Astrocyte of the cerebellum (primary cell): ENCODE measurements at regions not wholly inside any gene's neighbourhood (a gene's known extent, or its start where the extent isn't known, plus 50 kb on each side); places are given as distances from the start of the nearest gene placed in this dataset.

ENCODE experiments used
- DNase-seq: peaks from one replicate; pipeline ENCODE4 v3.0.0-alpha.2; 2011; ENCODE audit warnings: low read depth
- H3K4me3 ChIP-seq: 2 replicates; pipeline ENCODE4 v1.5.1; 2011; ENCODE audit warnings: mild to moderate bottlenecking, low read depth, low read length, moderate library complexity
- in situ Hi-C: cut with HindIII; loops from 2 replicates; pipeline ENCODE4 v1.10.0; 2017; ENCODE audit warnings: low sequenced_read_pairs
- TF ChIP-seq, protein P1 (sequence below): IDR thresholded peaks from 2 replicates; pipeline ENCODE4 v1.5.1; 2012; ENCODE audit warnings: low read length, low read depth, moderate library complexity, mild to moderate bottlenecking; ENCODE audit errors: missing control alignments

DNA sequence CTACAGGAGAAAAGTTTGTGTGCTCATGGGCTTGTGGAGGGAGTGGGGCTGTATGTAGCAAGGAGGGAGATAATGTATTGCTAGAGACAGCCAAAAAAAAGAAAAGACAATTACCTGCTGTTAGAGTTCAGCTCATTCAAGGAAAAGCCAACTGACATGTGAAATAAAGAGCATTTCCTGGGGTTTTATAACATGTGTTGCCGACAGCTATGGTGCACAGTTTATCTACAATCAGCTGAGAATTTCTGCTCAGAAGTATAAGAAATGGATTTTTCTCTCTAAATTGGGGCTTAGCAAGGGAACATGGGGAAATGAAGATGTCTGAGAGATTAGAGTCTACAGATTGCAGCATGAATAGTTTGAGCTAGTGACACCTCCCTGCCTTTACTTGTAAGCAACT lies 674.1 kb downstream of the SUCLG1 start:
- H3K4me3 ChIP-seq, result no peak overlapping the region
- TF ChIP-seq, protein P1, sequence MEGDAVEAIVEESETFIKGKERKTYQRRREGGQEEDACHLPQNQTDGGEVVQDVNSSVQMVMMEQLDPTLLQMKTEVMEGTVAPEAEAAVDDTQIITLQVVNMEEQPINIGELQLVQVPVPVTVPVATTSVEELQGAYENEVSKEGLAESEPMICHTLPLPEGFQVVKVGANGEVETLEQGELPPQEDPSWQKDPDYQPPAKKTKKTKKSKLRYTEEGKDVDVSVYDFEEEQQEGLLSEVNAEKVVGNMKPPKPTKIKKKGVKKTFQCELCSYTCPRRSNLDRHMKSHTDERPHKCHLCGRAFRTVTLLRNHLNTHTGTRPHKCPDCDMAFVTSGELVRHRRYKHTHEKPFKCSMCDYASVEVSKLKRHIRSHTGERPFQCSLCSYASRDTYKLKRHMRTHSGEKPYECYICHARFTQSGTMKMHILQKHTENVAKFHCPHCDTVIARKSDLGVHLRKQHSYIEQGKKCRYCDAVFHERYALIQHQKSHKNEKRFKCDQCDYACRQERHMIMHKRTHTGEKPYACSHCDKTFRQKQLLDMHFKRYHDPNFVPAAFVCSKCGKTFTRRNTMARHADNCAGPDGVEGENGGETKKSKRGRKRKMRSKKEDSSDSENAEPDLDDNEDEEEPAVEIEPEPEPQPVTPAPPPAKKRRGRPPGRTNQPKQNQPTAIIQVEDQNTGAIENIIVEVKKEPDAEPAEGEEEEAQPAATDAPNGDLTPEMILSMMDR, result no peak
- no peak for DNase-seq
- in situ Hi-C loops, result no loop called here

DNA sequence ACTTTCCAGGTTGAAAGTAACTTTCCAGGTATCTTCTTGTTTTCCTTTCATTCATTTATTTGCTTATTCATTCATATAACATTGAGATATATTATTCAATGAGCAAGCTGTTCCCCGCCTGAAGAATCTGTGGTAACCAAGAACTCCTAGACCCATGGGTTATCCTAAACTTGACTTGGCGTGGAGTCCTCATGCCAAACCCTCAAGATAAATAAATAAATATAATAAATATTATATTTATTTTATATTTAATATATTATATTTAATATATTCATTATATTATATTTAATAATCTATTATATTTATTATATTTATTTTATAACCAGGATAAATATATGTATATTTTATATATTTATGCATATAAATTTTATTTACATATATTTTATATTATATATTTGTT lies 674.8 kb downstream of the SUCLG1 start:
- in situ Hi-C loops, result no loop called here
- TF ChIP-seq, protein P1, result no peak
- no peak for DNase-seq
- H3K4me3 ChIP-seq, result no peak overlapping the region

DNA sequence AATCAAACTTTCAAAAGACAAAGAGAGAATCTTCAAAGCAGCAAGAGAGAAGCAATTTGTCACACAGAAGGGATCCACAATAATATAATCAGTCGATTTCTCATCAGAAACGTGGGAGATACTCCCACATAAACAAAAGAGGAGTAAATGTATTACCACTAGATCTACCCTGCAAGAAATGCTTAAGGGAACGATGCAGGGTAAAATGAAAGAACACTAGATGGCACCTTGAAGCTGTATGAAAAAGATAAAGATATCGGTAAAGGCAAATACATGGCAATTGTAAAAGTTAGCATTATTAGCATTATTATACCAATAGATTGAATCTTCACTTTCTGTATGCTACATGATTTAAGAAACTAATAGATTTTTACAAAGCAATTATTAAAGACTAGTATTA lies 677.0 kb downstream of the SUCLG1 start:
- in situ Hi-C loops, result no loop called here
- H3K4me3 ChIP-seq, result no peak overlapping the region
- TF ChIP-seq, protein P1, result no peak
- no peak for DNase-seq

DNA sequence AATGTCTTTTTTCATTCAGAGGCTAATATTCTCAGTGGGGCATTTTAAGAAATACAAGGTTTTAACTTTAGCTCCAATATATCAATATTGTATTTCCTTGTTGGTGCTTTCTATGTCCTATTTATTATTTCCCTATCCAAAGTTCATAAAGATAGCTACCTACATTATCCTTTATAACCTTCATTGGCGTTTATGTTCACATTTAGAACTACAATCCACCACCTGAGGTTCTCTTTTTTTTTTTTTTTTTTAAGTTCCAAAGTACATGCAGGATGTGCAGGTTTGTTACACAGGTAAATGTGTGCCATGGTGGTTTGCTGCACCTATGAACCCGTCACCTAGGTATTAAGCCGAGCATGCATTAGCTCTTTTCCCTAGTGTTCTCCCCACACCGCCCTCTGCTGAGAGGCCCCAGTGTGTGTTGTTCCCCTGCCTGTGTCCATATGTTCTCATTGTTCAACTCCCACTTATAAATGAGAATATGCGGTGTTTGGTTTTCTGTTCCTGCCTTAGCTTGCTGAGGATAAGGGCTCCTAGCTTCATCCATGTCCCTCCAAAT lies 694.6 kb downstream of the SUCLG1 start:
- DNase-seq, result no peak
- H3K4me3 ChIP-seq, result no peak overlapping the region
- in situ Hi-C loops, result no loop called here
- TF ChIP-seq, protein P1, result no peak

DNA sequence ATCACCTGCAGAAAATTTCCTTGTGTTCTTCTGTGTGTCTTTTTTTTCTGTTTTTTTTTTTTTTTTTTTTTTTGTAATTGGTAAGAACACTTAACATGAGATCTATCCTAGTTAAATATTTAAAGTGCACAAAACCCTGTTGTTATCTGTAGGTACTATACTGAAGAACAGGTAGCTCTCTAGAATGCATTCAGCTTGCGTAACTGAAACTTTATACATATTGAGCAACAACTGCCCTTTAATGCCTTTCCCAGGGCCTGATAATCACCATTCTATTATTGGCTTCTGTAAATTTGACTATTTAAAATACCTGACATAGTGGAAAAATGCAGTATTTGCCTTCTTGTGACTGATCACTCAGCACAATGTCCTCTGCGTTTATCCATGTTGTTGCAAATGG lies 701.8 kb downstream of the SUCLG1 start:
- TF ChIP-seq, protein P1, result no peak
- no peak for DNase-seq
- in situ Hi-C loops, result no loop called here
- H3K4me3 ChIP-seq, result no peak overlapping the region

DNA sequence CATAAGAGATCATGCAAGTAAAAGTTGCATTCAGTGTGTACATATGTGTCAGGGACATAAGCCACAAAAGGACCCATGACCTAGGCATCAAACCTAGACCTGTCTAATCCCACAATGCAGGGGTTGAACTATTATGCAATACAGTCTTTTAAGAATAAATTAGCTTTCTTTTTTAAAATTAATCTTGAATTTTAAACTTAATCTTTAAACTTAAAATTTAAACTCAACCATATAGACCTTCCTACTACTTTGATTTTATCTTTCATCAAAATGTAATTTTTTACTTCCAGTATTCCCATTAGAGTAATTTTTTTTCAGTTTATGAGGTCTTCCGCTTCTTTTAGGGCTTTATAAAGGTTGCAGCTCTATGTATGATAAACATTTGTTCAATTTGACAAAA lies 702.9 kb downstream of the SUCLG1 start:
- TF ChIP-seq, protein P1, result no peak
- no peak for DNase-seq
- H3K4me3 ChIP-seq, result no peak overlapping the region
- in situ Hi-C loops, result no loop called here

DNA sequence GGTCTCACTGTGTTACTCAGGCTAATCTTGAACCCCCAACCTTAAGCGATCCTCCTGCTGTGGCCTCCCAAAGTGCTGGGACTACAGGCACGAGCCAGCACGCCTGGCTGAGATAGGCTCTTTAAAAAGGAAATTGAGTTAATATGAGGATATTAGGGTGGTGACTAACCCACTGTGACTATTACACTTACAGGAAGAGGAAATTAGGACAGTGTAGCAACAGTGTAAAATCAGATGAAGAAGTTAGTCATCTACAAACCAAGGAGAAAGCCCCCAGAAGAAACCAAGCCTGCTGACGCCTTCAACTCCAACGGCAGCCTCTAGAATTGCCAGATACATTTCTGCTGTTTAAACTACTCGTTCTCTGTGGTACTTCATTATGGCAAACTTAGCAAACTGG lies 711.9 kb downstream of the SUCLG1 start:
- no peak for DNase-seq
- TF ChIP-seq, protein P1, result no peak

More for the DNA sequence above, 711.9 kb downstream of the SUCLG1 start:
- in situ Hi-C loops, result no loop called here
- H3K4me3 ChIP-seq, result no peak overlapping the region
